ENCODE measurements at regions not wholly inside any gene's neighbourhood (a gene's known extent, or its start where the extent isn't known, plus 50 kb on each side); places are given as distances from the start of the nearest gene placed in this dataset.

- TF ChIP-seq EZH2 (IDR thresholded peaks at IDR 0.05) (no peak), POLR2AphosphoS5 (IDR thresholded peaks at IDR 0.05; ENCODE audit: borderline replicate concordance, low read depth, low read length) (no peak), FOXP2 (optimal IDR thresholded peaks at IDR 0.05; ENCODE audit: control extremely low read depth, extremely low read length, insufficient read depth) (no peak)
These were observed 1497.9 kb downstream of the MAT2B start for GRCh38 chr5:165003283-165003682.
